ENCODE measurements at regions not wholly inside any gene's neighbourhood (a gene's known extent, or its start where the extent isn't known, plus 50 kb on each side); places are given as distances from the start of the nearest gene placed in this dataset.

GRCh38 chrX:87727620-87728019 lies 210.0 kb downstream of the KLHL4 start:
- no peak for DNase-seq (ENCODE audit: low spot score)

GRCh38 chrX:87728024-87728423 lies 210.4 kb downstream of the KLHL4 start:
- DNase-seq (ENCODE audit: low spot score), result peak; percentile 1

DNA sequence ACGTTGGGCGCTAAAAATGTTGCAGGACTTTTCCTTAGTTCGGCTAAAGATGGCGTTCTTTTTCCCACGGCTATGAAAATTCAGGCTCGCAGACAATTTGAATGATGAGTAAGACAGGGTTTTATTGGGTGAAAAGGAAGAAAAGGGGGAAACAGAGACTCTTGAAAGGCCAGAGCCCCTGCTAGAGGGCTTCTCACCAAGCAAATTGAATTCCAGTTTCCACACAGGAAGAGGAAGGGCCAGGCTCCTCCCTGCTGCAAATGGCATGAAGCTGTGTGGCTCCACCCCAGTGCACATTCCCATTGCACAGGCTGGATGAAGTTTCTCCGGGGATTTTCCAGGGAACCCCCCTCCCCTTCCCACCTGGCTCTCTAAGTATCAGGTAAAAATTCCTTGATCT lies 210.9 kb downstream of the KLHL4 start:
- DNase-seq (ENCODE audit: low spot score), result peak; percentile 12

DNA sequence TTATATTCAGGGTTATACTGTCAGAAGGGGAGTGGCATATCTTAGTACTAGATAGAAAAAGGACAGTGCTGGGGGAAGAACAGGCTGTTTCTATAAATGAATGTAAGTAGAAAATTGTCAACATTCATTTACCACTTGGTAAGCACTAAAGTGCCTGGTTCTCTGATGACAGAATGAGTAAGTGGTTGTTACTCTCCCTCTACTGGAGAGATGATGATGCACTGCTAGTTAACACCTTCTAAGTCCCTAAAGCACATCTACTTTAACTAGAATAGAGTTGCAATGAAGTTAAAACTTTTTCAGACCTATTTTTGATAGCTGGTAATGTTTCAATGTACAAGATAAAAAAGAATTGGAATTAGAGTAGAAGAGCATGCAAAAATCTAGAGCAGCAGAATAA lies 214.5 kb downstream of the KLHL4 start:
- no peak for DNase-seq (ENCODE audit: low spot score)

GRCh38 chrX:87736576-87736975 lies 219.0 kb downstream of the KLHL4 start:
- no peak for DNase-seq (ENCODE audit: low spot score)

DNA sequence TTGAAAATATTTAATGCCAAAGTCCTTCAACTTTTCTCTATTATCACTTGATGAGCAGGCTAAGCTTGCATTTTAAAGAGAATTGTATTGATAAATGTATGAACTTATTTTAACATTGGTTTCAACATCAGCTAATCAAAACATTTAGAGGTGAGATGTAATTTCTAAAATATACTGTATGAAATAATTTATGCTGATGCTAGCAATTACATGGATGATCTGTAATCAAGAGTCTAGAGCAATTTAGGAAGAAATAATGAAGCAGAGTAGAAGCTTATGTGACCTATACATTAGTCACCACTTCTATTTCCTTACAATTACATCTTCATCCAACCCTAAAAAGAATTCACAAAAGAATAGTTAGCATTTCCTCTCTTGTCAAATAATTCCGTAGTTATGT lies 226.8 kb downstream of the KLHL4 start:
- no peak for DNase-seq (ENCODE audit: low spot score)

GRCh38 chrX:87755493-87755892 lies 237.9 kb downstream of the KLHL4 start:
- DNase-seq (ENCODE audit: low spot score), result no peak

DNA sequence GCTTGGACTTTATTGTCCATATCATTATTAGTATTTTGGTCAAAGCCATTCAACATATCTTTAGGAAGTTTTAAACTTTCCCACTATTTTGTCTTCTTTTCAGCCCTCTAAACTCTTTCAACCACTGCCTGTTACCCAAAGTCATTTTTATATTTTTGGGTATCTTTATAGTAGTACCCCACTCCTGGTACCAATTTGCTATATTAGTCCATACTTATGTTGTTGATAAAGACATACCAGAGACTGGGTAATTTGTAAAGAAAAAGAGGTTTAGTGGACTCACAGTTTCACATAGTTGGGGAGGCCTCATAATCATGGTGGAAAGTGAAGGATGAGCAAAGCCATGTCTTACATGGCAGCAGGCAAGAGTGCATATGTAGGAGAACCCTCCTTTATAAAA lies 271.4 kb downstream of the KLHL4 start:
- DNase-seq (ENCODE audit: low spot score), result no peak

- DNase-seq (ENCODE audit: low spot score), result no peak
These were observed 280.4 kb downstream of the KLHL4 start for GRCh38 chrX:87798039-87798438.

GRCh38 chrX:87805829-87806490 lies 288.4 kb downstream of the KLHL4 start:
- peak; percentile 47 for DNase-seq (ENCODE audit: low spot score)

DNA sequence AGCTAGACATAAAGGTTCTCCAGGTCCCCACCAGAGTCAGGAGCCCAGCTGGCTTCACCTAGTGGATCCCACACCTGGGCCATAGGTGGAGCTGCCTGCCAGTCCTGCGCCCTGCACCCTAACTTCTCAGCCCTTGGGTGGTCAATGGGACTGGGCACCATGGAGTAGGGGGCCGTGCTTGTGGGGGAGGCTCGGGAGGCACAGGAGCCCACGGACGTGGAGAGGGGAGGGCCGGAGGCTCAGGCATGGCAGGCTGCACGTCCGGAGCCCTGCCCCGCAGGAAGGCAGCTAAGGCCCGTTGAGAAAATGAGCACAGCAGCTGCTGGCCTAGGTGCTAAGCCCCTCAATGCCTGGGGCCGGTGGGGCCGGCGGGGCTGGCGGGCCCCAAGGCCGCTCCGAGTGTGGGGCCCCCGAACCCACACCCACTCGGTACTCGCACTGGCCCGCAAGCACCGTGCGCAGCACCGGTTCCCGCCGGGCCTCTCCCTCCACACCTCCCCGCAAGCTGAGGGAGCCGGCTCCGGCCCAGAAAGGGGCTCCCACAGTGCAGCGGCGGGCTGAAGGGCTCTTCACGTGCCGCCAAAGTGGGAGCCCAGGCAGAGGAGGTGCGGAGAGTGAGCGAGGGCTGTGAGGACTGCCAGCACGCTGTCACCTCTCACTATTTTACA lies 291.1 kb downstream of the KLHL4 start:
- no peak for DNase-seq (ENCODE audit: low spot score)

GRCh38 chrX:87813566-87813965 lies 296.0 kb downstream of the KLHL4 start:
- DNase-seq (ENCODE audit: low spot score), result no peak

GRCh38 chrX:87846956-87847355 lies 329.4 kb downstream of the KLHL4 start:
- no peak for DNase-seq (ENCODE audit: low spot score)

GRCh38 chrX:87873347-87873941 lies 355.8 kb downstream of the KLHL4 start:
- DNase-seq (ENCODE audit: low spot score), result no peak

- no peak for DNase-seq (ENCODE audit: low spot score)
These were observed 356.4 kb downstream of the KLHL4 start for GRCh38 chrX:87874043-87874442.

- no peak for DNase-seq (ENCODE audit: low spot score)
These were observed 361.3 kb downstream of the KLHL4 start for GRCh38 chrX:87878926-87879325.

- DNase-seq (ENCODE audit: low spot score), result no peak
These were observed 372.8 kb downstream of the KLHL4 start for GRCh38 chrX:87890437-87890836.

DNA sequence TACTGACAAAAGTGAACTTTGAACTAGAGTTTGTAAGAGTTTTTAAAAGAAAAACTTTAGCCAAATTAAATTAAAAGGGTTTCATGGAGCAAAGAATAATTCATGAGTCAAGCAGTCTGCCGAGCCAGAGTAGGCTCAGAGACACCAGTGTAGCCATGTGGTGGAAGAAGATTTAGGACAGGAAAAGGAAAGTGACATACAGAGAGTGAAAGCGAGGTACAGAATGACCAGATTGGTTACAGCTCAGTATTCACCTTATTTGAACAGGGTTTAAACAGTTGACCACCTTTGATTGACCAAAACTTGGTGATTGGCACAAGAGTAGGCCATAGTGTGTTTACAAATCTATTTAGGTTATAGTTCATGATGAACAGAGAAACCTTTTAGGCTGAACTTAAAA lies 377.8 kb downstream of the KLHL4 start:
- DNase-seq (ENCODE audit: low spot score), result no peak

DNA sequence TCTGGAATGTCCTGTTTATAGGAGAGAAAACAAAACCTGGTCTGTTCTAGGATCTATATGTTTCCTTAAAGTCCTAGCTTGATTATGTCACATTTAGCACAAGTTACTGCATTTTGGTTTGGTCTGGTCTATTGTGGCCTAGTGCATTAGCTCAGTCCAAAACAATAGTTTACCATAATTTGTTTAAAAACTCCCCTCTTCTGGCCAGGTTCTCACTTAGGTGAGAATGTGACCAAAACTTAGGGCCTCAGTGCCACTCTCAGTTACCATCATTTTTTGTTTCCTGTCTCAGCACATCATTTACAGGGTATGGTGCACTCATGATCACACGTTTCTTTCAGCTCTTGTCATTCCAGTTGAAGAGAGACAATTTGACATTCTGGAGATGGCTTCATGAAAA lies 378.5 kb downstream of the KLHL4 start:
- no peak for DNase-seq (ENCODE audit: low spot score)

- peak; percentile 63 for DNase-seq (ENCODE audit: low spot score)
These were observed 382.8 kb downstream of the KLHL4 start for GRCh38 chrX:87900320-87900908.

DNA sequence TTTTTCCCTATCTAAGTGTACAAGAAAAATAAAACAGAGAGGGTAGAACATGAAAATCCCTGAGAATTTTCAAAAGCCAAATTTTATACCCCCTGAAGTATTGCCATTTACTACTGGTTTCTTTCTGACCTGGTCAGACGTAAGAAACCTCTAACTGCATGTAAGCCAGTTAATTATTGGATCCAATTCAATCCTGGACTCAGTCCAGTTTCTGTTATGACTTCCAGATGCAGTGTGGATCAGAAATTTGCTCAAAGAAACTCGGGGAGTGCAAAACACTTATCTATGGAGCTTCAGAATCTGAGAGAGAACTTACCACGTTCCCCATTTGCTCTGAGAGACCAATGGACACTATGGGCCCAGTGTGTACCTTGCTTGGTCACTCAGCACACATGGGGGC lies 383.5 kb downstream of the KLHL4 start:
- no peak for DNase-seq (ENCODE audit: low spot score)

DNA sequence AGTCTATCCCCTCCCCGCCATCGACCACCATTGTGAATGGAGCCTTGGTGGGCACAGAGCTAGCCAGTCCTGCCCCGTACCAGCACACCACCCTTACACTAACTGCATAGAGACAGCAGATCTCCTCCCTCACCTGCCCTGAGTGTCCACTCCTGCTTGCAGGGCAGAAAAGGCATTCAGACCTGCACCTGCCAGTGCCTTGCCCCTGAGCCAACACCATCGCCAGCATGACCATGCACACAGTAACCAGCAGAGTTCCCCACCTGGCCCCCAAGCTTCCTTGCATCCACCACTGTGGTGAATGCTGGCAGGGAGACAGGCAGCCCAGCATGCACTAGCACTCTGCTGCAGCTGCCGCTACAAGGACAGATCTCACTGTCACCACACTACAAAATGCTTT lies 397.1 kb downstream of the KLHL4 start:
- DNase-seq (ENCODE audit: low spot score), result no peak

- DNase-seq (ENCODE audit: low spot score), result no peak
These were observed 407.0 kb downstream of the KLHL4 start for GRCh38 chrX:87924619-87925018.
